GM10248 (cell line): ENCODE measurements at regions not wholly inside any gene's neighbourhood (a gene's known extent, or its start where the extent isn't known, plus 50 kb on each side); places are given as distances from the start of the nearest gene placed in this dataset.

Experiments
- CTCF ChIA-PET: fragments of 300-600 bp; sonication (Branson Sonifier 250); formaldehyde crosslinking; extraction: SDS; loops from one replicate; lab custom pipeline; 2021; ENCODE audit warnings: antibody characterized with exemption; lab: Yijun Ruan, JAX
- POLR2A ChIA-PET: fragments of 350-650 bp; sonication (Branson Sonifier 250); formaldehyde crosslinking; extraction: SDS; loops from one replicate; lab custom pipeline; 2020; ENCODE audit warnings: antibody characterized with exemption; lab: Yijun Ruan, JAX
- DNase-seq: peaks from one replicate; pipeline ENCODE4 v3.0.0; 2012; ENCODE audit errors: extremely low spot score
- TF ChIP-seq, protein P1 (sequence below): IDR thresholded peaks from 2 replicates; pipeline ENCODE4 v1.5.1; 2012; ENCODE audit warnings: mild to moderate bottlenecking, low read depth; ENCODE audit errors: extremely low read depth, missing control alignments, control extremely low read depth

DNA sequence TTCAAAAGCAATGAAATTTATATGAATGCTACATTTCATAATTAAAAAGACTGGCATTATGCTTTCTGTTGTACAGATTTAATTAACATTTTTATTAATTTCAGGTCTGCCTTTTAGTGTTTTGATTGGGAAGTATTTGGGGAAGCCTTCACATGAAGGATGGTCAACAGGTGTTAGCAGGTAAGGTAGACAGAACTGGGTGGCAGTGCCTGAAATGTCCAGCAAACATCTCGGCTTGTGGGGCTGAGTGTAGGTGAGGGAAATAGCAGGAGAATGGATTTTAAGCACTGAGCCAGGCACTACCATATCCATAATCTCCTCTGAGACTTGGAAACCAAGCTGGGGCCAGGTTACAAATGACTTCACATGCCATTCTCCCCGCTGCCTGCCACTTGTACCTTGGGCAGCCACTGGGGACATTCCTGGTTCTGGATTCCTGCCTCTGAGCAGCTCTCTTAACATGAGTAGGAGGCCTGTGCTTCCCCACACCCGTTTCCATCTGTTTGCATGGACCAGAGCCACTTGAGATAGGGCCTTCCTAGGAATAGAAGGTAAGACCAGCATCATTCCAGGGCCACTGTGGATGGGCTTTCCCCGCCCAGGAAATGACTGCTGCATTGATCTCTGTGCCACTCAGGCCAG, 125.9 kb upstream of the HES1 start:
- TF ChIP-seq, protein P1, sequence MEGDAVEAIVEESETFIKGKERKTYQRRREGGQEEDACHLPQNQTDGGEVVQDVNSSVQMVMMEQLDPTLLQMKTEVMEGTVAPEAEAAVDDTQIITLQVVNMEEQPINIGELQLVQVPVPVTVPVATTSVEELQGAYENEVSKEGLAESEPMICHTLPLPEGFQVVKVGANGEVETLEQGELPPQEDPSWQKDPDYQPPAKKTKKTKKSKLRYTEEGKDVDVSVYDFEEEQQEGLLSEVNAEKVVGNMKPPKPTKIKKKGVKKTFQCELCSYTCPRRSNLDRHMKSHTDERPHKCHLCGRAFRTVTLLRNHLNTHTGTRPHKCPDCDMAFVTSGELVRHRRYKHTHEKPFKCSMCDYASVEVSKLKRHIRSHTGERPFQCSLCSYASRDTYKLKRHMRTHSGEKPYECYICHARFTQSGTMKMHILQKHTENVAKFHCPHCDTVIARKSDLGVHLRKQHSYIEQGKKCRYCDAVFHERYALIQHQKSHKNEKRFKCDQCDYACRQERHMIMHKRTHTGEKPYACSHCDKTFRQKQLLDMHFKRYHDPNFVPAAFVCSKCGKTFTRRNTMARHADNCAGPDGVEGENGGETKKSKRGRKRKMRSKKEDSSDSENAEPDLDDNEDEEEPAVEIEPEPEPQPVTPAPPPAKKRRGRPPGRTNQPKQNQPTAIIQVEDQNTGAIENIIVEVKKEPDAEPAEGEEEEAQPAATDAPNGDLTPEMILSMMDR = no peak
- DNase-seq = no peak
- ChIA-PET POLR2A (no interaction called here), CTCF (no interaction called here)

DNA sequence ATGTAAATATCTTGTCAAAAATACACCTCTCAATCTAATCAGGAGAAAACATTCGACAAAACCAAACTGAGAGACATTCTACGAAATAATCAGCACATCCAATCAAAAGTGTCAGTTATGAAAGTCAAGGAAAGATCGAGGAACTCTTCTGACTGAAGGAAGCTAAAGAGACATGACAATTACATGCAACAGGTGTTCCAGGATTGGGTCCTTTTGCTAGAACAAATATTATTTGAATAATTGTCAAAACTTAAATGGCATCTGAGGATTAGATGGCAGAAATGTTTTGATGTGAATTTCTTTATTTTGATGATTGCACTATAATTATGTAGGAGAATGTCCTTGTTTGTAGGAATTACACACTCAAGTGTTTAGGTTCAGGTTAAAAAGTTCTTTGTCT, 124.1 kb upstream of the HES1 start:
- DNase-seq = no peak
- CTCF ChIA-PET = interaction anchor here (1.1 to 1.3 kb wide), 2 partner anchors 34 to 41 kb away, joined by 3 read pairs; no protein-coding TSS in a partner anchor
- POLR2A ChIA-PET = no interaction called here
- TF ChIP-seq, protein P1 = no peak

DNA sequence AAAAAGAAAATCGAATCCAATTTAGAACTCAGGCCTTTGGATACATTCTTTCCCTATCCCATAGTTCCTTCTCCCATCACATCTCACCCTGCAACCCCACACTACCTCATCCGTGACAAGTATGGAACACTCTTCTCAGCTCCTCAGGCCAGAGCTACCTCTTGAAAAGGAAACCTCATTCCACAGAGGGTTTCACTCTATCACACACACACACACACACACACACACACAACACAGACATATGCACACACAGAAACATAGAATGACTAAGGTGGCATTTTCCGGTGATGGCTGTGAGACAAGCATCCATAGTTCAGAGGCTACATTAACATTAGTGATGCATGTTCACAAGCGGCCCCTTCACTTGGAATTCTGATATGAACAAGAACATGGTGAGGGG, 122.0 kb upstream of the HES1 start:
- TF ChIP-seq, protein P1 = no peak
- POLR2A ChIA-PET = no interaction called here
- no peak for DNase-seq
- CTCF ChIA-PET = no interaction called here

DNA sequence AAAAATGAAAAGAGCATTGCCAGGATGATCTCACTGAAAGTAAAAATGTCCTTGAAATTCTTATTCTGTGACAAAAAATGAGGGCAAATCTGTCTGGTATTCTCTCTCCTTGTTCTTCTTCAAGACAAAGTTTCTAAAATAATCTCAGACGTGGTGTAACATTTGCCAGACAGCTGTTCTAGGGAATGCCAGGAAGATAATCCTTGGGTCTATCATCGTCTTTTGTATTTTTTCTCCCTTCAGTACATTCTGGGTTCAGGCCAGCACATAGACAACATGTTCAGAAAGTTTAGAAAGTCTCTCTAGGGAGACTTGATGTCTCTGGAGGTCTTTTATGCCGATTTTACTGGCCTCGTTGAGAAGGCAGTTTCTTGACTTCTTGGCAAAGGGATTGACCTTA, 121.2 kb upstream of the HES1 start:
- POLR2A ChIA-PET = no interaction called here

DNA sequence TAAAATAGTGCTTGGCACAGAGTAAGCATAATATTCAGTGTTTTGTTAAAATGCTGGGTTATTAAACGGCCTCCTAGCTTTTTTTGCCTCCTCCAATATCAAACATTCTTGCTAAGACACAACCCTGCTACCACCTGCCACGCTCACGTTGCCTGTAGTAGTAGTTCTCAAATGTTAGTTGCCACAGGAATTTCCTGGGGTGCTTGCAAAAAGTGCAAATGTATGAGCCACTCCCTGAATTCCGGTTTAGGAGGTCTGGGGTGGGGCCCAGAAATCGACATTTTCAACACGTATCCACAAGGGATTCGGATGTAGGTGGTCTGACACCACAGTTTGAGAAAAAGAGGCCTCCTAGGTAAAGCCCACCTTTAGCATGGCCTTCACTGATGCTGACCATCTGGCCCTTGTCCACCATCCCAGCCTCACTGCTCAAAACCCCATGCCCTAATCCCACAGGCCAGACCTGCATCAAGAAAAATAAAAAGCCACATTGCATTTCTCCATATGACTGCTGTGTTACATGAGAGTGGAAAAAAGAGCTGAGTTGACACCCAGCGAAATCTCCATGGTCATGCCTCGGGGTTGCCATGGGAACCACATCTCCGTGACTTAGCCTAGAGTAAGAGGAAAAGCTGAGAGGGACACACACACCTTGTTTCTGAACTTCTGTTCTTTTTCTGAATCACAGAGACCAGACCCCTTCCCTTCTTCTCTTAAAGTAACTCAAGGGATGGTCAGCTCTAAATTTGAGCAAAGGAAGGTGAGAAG, 116.4 kb upstream of the HES1 start:
- TF ChIP-seq, protein P1 = no peak
- no peak for DNase-seq
- ChIA-PET CTCF (no interaction called here), POLR2A (no interaction called here)

More for the DNA sequence above, 121.2 kb upstream of the HES1 start:
- TF ChIP-seq, protein P1 = no peak
- DNase-seq = no peak
- CTCF ChIA-PET = interaction anchor here (2.0 kb wide), 1 partner anchor 14 kb away, joined by 4 read pairs; no protein-coding TSS in a partner anchor

DNA sequence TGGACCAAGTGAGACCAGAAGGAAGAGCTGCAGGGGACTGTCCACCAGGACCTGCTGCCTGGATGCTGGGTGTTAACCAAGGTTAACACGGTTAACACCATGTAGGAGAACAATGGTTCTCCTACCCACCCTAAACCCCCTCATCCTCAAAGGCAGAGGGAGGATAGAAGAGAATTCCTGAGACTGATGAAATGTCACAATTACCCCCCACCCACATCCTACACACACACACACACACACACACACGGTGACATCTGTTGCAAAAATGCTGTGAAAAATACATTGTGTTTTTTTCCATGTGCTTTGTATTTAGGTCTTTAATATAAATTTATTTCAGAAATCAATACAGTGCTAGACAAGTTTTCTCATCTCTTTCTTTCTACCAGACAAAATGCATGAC, 113.9 kb upstream of the HES1 start:
- DNase-seq = no peak
- CTCF ChIA-PET = interaction anchor here (0.8 kb wide), 1 partner anchor 18 kb away, joined by 3 read pairs; no protein-coding TSS in a partner anchor
- POLR2A ChIA-PET = no interaction called here
- TF ChIP-seq, protein P1 = no peak
